Activated CD8-positive, alpha-beta memory T cell treated with anti-CD3 and anti-CD28 coated beads for 36 hours (primary cell): ENCODE measurements at regions not wholly inside any gene's neighbourhood (a gene's known extent, or its start where the extent isn't known, plus 50 kb on each side); places are given as distances from the start of the nearest gene placed in this dataset.

Source experiments
- CTCF ChIA-PET: fragments of 350-600 bp; sonication (Branson Sonifier 250); formaldehyde crosslinking; loops from one replicate; lab custom pipeline; 2021; ENCODE audit warnings: antibody characterized with exemption; lab: Charles Lee
- POLR2A ChIA-PET: fragments of 350-600 bp; sonication (Branson Sonifier 250); formaldehyde crosslinking; loops from one replicate; lab custom pipeline; 2021; ENCODE audit warnings: antibody characterized with exemption; lab: Charles Lee

DNA sequence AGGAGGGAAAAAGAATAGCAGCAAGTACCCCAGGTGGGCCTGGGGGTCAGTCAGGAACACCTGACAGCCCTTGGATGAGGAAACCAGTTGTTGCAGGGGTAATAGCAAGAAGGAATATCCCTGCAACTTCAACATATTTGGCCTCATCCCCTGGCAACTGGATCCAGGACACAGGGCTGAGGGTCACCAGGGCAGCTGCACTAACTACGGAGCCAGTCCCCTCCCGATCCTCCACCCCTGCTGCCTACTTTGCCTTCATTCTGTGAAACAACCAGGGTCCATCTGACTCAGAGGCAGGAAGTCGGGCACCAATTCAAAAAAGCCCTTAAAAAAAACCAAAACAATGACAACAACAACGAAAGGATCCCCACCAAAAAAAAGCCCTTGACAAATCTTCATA, 52.9 kb downstream of the FRMPD3 start:
- ChIA-PET POLR2A (no interaction called here), CTCF (no interaction called here)

DNA sequence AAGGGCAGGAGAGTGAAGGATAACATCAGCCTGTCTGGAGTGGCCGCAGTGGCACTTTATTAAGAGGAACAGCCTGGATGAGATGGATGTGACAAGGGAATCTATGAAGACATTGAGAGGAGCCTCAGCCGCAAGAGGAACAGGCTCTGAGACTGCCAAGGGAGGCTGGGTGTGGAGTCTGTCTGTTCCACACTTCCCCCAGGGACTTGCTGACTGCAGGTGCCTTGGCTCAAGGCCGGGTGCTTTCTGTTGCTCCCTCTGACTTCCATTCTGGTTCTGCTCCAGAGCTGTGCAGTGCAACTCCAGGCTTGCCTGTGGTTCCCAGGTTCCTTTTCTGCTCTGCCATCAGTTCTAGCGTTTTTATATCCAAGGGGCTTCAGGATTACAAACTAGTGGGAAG, 54.6 kb downstream of the FRMPD3 start:
- POLR2A ChIA-PET: no interaction called here
- CTCF ChIA-PET: no interaction called here

GRCh38 chrX:107505223-107505622, 55.8 kb downstream of the FRMPD3 start:
- POLR2A ChIA-PET: no interaction called here
- CTCF ChIA-PET: no interaction called here

GRCh38 chrX:107506596-107507031, 57.2 kb downstream of the FRMPD3 start:
- ChIA-PET POLR2A (no interaction called here), CTCF (no interaction called here)

- POLR2A ChIA-PET: no interaction called here
Observed at GRCh38 chrX:107507093-107507743, 57.8 kb downstream of the FRMPD3 start.

DNA sequence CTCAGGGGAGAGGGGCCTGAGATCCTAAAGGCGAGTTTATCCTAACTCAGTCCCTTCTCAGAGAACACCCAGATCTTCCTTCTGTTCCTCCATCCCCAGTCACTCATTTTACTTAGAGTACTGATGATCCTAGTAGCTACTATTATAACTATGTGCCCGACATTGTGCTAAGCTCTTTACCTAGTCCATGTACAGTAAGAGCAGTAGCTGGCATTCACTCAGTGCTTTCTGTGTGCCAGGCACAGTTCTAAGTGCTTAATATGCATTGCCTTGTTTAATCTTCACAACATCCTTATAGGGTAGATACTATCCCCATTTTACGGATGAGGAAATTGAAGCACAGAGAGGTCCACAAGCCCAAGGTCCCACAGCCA, 58.3 kb downstream of the FRMPD3 start:
- ChIA-PET CTCF (no interaction called here), POLR2A (no interaction called here)

More at GRCh38 chrX:107507093-107507743, 57.8 kb downstream of the FRMPD3 start:
- CTCF ChIA-PET: no interaction called here

GRCh38 chrX:107508925-107509324, 59.5 kb downstream of the FRMPD3 start:
- ChIA-PET CTCF (no interaction called here), POLR2A (no interaction called here)

DNA sequence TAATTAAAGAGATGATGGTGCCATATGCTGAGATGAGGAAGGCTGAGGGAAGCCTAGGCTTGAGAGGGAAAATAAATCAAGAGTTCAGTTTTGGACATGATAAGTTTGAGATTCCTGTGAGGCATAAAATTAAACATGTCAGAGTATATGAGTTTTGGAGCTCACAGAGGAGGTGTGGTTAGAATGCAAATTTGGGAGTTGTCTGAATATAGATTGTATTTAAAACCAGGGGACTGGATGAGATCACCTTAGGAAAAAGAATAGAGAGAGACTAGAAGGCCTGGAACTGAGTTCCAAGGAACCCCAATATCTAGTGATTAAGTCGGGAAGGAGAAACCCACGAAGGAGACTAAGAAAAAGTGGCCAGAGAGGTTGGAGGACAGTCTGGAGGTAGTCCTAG, 65.5 kb downstream of the FRMPD3 start:
- CTCF ChIA-PET: no interaction called here
- POLR2A ChIA-PET: no interaction called here

DNA sequence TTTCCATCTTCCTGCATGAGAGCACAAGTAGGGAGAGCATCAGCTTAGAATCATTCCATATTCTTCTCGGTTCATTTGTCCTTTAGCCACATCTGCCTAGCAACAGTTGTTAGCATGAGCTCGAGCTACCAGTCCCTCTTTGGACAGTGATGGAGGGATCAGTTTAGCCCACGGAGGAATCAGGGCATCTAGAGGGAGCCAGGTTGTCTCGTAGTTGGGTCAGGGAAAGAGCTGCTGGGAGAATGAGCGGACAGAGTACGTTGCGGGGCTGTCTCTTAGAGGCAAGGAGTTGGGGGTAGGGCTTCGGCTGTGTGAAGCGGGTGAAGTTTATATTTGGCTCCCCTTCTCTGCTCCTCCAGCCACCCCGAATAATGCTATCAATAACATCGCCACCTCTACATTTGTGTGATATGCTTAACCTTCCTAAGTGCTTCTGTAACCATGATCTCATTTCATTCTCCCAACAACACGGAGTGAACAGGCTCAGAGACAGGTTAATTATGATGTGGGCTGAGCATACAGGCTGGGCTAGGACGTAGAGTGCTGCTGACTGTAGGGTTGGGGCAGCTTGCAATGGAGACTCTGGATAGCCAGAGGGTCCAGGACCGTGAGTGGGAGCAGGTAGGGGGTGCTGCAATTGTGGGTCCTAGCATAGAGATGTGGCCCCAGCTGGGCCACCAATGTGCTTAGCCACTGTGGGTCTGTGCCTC, 72.6 kb downstream of the FRMPD3 start:
- CTCF ChIA-PET: no interaction called here
- POLR2A ChIA-PET: no interaction called here

GRCh38 chrX:107522901-107523300, 73.4 kb downstream of the FRMPD3 start:
- ChIA-PET CTCF (no interaction called here), POLR2A (no interaction called here)

DNA sequence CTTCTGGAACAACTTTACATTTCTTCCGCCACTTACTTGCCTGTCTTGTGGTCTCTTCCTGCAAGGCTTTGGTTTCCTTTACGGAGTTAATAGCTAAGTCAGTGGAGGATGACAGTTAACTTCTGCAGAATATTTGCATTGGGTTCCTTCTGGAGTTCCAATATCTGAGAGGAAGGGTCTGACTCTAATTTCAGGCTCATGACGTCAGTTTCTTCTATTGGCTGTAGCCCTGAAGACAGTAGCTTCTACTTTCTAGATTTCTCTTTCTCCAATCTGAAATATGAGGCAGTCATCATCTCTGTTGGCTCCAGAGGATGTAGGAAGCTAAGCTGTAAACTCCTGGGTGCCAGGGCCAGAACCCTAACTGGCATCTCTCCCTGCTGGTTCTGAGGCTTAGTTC, 76.7 kb downstream of the FRMPD3 start:
- CTCF ChIA-PET: interaction anchor here (1.4 kb wide), 1 partner anchor 13 kb away, joined by 3 read pairs; no protein-coding TSS in a partner anchor
- POLR2A ChIA-PET: no interaction called here

- ChIA-PET POLR2A (no interaction called here), CTCF (no interaction called here)
Observed at GRCh38 chrX:107530141-107530540, 80.7 kb downstream of the FRMPD3 start.

DNA sequence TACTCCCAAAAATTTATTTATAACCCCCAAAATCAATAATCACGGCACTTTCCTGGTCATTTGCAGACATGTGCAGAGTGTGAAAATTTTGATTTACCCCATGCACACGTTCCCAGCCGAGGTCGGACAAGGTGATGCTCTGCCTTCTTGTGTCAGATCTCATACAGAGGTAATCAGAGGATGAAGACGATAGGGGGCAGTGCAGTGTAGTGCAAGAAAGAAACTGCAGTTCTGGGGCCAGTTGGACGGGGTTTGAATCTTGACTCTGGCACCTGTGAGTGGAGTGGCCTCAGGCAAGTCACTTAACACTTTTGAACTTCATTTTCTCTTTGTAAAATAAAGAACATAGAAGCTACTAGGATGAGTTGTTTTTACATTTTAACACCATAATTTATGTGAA, 88.4 kb downstream of the FRMPD3 start:
- ChIA-PET POLR2A (no interaction called here), CTCF (interaction anchor here (1.0 to 1.2 kb wide), 2 partner anchors 47 to 133 kb away, joined by 3 read pairs; no protein-coding TSS in a partner anchor)

GRCh38 chrX:107541244-107541643, 87.1 kb upstream of the PRPS1 start:
- POLR2A ChIA-PET: no interaction called here
- CTCF ChIA-PET: no interaction called here

DNA sequence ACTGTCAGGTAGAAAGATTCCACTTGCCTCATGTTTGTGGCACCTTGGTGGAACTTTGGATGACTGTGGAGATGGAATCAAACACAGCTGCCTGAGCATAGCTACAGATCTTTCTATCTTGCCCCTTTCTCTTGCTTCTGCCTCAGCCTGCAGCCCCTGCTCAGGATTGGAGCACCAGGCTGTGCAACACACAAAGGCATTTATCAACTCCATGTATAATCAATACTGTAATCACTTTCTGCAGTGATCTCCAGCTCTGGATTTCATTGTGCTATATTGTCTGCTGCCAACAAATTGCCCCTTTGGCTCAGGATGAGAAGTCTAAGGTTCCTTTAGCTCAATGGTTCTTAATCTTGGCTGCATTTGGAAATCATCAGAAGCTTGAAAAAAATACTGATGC, 86.3 kb upstream of the PRPS1 start:
- CTCF ChIA-PET: no interaction called here
- POLR2A ChIA-PET: no interaction called here

- ChIA-PET CTCF (no interaction called here), POLR2A (no interaction called here)
Observed at GRCh38 chrX:107542500-107542899, 85.8 kb upstream of the PRPS1 start.

DNA sequence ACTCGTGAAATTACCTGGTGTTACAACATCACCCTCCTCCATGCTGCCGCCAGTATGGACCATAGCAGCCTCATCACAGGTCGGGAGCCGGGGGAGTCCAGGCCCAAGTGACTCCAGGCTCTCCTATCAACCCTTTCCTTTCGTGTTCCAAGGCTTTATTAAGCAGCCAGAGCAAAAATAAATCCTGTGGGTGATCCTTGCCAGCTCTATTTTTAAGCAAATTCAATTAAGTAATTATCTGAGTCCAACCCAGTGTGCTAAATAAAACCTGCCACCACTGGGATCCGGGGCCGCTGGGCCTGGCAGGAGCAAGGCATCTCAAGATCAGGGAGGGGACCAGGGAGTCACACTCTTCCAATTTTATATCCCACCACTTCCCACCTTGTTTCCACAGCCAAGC, 80.7 kb upstream of the PRPS1 start:
- ChIA-PET POLR2A (no interaction called here), CTCF (no interaction called here)

GRCh38 chrX:107548775-107549174, 79.5 kb upstream of the PRPS1 start:
- ChIA-PET CTCF (no interaction called here), POLR2A (no interaction called here)

DNA sequence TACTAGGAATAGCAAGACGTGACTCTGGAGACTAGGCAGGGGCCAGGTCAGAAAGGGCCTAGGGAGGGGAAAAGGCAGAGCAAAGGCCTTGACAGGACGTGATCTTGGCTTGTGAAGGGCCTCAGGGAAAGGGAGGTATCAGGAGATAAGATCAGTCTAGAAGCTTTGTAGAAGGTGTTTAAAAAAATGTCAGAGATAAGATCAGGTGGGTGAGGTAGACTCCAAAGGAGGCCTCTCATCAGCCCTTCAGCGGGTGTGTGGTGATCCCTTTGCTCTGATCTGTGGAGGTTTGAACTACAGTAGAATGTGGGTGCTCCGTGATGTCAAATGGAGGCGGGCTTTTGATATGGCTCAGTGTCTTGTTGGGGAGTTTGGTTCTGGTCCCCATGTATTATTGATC, 78.8 kb upstream of the PRPS1 start:
- CTCF ChIA-PET: no interaction called here
- POLR2A ChIA-PET: no interaction called here

DNA sequence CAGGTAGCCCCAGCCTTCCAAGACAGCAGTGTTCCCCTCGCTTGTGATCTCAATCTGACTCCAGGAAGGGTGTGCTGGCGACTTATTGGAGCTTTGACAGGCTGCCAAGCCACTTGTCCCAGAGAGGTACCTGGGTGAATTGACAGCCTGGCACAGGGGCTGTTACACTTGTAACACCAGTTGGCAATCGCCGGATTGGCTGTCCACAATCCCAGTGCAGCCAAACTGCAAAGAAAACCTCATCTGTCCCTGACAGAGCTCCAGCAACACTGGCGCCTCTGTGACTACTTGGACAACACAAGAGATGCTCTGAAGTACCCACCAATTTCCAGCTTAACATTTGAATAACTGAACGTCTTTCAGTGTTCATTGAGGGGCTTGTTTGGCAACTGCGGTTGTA, 76.8 kb upstream of the PRPS1 start:
- CTCF ChIA-PET: no interaction called here
- POLR2A ChIA-PET: no interaction called here

DNA sequence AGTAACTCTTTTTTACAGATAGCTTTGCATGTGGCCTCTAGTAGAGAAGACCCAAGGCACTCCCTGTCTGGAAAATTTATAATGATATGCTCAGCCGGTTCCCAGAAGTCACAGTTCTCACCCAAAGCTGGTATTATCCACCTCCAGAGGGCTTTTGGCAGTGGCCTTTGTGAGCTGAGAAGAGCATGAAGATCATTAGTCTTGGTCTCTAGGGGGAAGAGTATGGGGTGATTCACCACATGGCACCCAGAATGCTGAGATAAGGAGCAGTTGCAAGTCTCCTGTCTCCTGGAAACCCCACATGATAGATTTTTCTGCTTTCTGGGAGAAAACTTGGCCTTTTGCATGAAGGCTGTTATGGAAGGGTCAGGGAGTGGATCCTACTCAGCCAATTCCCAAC, 75.4 kb upstream of the PRPS1 start:
- POLR2A ChIA-PET: no interaction called here
- CTCF ChIA-PET: no interaction called here
